HK-2 (cell line): ENCODE measurements at regions not wholly inside any gene's neighbourhood (a gene's known extent, or its start where the extent isn't known, plus 50 kb on each side); places are given as distances from the start of the nearest gene placed in this dataset.
A peak's percentile ranks its signal among the peaks of the same experiment; 100 is the strongest.

ENCODE experiments used
- DNase-seq: peaks from one replicate; pipeline ENCODE4 v3.0.0-alpha.2; 2018; ENCODE audit not compliant: unreplicated experiment

DNA sequence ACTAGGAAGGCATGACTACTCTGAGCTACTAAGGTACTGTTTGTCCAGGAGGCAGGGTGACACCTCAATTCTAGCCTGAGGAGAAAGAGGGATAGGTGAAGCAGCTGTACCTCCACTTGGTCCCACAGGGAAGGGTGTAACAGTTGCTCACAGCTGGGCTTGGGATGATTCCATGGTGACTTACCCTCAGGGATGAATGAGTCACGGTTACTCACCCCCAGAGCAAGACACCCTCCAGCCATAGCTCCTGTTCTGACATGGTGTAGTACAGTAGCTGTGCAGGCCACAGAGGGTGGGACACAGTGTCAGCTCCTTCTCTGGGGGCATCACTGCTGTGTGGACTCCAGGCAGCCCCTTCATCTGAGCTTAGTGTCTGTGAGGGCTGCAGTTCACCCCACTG, 868.6 kb upstream of the SEMA6D start:
- DNase-seq = peak; percentile 4

DNA sequence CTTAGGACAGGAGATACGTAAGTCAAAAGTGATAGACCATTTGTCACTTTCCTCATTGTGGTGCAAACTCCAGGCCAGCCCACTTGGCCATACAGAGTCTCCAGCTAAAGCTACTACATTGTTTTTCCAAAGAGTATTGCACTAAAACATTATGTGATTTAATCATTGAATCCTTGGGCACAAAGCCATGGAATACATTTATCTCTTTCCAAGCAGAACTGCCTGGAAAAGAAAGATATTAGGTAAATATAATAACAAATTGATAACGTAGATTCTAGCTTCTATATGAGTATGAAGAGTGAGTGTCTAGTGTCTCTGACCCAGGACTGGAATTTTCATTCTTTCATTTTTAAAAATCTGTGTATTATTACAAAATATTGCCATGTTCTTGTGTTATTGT, 863.7 kb upstream of the SEMA6D start:
- DNase-seq = no peak

DNA sequence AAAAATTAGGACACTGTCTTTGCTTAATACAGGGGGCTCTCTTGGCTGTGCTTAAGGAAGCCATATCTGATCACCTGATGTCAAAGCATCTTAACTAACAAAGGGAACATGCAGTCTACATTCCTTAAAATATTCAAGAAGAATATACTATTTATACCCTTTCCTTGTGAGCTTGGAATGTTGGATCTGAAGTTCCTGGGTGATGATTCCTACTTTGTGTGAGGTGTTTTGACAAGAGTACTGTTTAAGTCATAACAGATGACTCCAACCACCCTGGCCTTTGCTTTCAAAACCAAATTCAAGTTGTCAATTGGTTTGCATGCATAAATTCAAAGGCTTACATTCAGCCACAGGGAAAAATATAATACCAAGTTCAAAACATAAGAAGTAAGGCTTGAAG, 862.7 kb upstream of the SEMA6D start:
- DNase-seq = no peak

DNA sequence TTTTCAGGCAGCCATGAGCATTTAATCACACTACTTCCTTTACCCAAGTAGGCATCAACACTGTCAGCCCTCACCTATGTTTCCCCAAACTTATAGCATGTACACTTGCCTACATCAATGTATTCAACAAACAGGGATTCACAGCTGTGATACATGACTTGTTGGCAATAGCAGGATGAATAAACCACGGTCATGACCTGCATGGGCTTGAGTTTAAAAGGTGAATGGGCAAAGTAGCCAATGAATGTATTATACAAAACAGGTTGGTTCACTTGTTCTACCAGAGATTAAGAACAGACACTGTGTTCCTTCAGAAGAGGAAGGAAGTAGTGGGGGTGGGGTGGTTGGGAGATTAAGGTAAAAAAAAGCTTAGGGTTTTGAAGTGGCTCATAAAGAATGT, 861.9 kb upstream of the SEMA6D start:
- no peak for DNase-seq

DNA sequence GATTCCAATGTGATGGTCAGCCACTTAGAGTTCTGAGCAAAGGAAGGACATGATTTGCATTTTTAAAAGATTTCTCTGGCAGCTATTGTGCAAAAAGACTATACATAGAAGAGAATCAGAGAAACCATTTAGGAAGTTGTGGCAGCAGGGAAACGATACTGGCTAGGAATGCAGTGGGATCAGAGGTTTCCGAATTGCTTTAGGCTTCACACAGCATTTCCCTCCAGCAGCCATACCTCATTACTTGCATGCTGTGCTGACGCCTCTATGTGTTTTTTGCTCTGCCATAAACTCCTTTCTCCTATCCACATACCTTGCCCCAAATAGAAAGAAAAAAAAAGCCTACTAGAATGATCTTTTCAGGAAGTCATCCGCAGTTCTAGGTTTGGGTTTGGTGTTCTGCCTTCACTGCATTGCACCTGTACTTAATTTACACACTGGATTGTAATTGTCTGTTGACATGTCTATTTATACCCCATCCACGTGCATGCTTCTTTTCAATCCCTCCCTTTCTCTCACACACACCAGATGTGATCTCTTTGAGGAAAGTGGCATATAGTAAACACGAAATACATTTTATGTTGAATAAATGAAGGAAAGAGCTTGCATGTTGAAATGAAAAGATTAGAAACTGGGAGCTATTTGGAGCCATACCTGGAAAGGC, 860.3 kb upstream of the SEMA6D start:
- DNase-seq = no peak

DNA sequence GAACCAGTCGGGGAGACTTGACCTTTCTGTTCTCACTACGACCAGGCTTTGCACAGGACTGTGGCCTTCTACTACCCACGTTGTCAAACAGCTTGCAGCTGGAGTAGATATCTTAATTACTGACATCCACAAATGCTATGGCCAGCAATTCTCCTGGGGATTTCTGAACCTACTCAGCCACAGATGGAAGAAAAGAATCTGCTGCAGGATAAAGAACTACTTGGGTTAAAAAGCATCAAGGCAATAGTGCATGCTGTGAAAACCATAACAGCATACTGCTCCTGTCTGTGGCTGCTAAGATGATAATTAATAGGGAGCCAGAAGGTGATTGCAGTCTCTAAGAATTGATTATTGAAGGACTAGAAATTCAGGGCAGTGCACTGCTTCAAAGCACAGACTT, 859.2 kb upstream of the SEMA6D start:
- no peak for DNase-seq

DNA sequence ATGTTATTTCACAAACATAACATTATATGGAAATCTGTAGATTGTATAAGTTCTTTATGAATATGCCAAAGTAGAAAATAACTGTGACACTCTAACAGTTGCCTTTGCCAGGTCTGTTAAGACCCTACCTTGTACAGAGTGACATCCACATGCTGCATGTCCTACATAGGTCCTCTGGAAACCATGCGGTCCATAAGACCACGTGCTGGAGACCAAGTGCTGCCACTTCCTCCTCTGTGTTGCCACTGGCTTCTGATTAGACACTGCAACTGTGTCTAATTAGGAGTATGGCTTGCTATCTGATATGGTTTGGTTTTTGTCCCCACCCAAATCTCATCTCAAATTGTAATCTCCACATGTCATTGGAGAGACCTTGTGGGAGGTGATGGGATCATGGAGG, 855.5 kb upstream of the SEMA6D start:
- DNase-seq = no peak

DNA sequence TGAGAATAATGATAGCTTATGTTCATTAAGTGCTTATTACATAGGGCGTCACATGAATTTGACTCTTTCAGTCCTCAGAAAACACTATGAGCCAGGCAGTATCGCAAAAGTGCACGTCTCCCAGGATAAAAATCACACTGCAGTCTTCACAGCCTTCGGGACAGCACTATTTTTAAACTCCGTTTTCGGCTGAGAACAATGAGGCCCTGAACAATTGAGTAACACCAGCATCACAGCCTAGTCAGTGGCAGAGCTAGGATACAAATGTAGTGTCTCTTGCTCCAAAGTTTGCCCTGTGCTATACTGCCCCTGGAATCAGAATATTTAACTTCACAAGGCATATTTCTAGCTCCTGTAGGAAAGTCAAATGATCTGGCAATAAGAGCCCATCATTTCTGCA, 852.1 kb upstream of the SEMA6D start:
- no peak for DNase-seq

DNA sequence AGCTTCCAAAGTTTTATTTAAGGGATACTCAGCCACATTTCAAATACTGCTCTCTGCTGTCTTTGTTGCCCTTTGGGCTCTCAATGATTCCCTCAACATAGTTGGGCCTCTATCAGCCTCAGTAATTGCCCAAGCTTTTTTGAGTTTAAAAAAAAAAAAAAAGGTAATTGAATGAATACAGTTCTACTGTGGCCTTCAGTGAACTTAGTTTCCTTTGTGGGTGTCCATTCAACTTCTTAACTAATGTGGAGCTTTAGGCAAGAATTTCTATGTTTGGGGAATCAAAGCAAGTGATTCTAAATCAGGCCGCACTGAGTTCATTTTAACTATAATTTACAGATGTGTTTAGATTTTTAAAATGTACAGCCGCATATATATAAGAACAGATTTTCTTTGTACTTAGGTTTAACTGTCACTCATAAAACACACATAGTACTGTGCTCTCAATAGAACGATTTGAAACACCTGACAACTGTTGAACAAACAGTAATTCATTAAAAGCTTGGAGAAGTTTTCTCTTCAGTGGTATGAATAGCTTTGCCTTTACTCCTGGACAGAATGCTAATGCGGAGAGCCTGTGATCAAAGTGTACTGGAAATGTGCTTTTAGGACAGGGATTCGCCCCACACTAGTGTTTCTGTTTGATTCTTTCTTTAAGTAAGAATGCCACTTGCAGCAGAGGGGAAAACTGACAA, 844.9 kb upstream of the SEMA6D start:
- DNase-seq = no peak

DNA sequence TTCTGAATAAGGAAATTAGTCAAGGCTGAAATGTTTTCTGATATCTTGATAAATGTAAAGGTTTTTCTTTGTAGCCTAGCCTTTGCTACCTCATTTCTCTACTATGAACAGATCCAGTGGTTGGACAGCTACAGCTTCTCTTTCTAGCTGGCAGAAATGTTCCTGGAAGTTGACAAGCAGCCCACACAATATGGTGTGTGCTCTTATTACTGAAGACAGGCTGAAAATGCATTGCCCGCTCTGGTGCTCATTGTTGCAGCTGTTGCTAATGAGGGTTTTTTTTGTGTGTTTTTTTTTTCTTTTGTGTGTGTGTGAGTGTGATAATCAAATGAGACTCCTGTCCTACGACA, 844.3 kb upstream of the SEMA6D start:
- no peak for DNase-seq

DNA sequence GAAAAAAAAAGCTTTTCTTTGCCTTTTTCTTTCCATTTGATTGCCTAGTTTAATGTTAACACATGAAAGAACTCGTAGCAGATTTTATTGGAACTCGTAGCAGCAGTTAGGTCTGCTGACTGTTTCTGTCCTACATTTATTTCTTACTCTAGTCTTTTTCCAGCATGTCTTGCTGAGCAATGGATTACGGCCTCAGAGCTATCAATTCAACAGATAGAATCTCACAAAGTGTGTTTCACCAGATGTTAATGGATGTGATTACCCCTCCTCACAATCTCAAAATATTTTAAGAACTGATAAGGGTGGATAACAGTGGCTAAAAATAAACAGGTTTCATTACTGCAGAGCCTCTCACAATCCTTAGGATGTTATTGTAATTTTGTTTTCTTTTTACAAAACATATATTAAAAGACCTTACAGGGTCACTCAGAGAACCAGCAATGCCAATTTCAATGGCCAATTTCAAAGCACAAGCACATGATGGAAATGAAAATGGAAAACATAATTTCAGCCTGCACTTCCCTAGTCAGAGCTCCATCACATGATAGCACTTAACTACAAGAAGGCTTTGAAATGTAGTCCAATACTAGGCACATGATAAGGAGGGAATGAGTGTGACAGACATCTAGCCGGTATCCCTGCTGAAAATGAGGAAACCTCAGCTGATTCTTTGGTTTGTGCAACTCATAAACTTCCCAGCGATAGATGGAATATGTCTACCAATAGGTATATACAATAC, 838.1 kb upstream of the SEMA6D start:
- DNase-seq = no peak

DNA sequence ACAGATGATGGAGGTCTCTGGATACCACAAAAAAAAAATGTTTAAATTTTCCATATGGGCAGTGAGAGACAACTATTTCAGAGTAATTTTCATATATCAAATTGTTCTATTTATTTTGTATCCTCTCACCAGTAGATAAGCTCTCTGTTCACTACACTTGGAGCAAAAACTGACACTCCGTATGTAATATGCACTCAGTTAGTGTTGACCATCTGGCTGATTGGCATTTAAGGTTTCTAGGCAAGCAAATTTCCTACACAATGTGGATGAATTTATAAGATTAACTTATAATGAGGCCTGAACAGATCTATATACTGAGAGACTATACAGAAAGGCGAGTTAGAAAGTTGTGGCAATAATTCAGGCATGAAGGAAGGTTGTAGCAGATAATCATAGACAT, 836.5 kb upstream of the SEMA6D start:
- DNase-seq = no peak

DNA sequence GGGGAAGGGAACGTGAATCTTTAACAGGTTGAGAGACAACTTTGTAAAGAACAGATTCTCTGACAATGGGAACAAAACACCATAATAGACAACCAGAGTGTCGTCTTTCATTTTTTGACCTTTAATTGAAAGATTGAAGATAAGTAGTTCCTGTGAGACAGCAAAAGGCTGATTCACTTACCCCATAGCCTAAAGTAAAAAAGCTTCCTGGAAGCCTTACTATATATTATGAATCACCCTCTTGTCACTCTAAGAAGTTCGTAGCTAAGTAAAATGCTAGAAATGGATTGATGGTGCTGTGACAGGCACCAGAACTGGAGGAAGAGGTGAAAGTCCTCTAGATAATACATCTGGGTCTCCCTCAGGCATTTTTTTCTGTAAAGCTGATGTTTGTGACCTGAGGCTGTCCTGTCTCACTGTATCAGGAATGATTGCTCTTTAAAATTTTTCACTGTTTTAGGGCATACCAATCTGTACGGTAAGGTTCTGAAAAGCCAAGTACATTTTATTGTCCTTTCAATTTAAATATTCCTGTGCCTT, 824.6 kb upstream of the SEMA6D start:
- no peak for DNase-seq

DNA sequence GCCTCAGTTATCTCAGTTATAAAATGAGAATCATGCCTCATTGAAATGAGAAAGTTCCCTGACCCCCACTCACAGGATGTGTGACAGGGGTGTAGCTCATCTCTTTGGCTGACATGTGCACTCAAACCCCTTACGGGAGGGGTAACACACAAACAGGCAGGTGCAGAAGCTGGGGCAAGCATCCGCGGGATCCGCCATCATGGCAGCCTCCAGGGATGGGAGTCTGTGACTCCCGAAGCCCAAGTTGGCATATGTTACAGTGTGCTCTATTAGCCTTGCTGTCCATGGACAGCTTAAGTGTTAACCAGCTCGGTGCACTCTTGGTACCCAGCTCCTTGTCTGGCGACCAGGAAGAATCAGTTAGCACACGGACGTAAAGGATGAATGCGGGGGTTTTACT, 822.7 kb upstream of the SEMA6D start:
- no peak for DNase-seq

DNA sequence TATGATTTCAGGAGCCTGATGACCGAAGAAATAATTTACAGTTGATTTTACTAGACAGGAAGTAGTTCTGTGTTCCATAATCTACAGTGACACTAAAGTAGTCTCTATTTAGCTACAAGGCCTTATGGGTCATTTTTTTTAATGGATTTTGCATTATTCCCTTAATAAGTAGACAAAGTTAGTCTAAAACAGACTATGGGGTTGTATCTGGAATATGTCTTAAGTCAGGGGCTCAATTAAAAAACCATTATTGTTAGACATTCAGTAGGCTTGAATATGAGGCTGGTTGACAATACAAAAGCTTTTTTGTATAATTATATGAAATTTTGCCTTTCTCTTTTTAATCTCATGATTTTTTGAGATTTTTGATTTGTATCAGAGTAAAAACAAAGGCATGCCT, 820.0 kb upstream of the SEMA6D start:
- DNase-seq = no peak

DNA sequence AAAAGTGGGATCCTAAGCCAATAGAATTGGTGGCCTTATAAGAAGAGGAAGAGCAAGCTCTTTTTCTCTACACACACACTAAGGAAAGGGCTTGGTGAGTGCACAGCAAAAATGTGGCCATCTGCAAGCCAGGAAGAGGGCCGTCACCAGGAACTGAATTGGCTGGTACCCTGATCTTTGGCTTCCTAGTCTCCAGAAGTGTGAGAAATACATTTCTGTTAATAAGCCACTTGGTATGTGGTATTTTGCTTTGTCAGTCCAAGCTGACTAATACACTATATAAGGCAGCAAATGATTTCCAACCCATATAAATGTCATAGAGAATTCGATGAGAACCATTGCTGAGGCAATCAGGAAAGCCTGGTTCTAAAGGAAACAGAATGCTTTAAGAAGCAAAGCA, 816.3 kb upstream of the SEMA6D start:
- no peak for DNase-seq

DNA sequence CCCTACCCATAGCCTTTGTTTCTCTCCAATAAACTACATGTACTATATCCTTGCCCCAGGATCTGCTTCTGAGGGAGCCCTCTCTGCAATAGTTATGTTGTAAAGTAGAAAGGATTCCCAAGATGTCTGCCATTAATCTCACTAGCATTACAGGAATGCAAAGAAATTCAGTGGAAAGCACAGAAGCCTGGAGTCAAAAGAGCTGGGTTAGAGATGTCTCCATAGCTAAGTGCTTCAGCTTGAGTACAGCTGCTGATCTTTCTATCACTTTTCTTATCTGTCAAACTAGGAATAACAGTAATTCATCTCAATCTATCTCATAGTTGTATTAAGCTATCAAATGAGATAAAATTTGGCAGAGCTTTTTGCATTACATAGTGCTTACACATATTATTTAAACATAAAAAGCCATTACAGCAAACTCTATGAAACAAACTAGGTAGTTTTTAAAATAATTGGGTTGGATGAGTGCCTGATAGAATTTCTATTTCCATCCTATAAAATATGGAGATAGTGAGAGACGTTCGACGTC, 799.5 kb upstream of the SEMA6D start:
- DNase-seq = no peak

DNA sequence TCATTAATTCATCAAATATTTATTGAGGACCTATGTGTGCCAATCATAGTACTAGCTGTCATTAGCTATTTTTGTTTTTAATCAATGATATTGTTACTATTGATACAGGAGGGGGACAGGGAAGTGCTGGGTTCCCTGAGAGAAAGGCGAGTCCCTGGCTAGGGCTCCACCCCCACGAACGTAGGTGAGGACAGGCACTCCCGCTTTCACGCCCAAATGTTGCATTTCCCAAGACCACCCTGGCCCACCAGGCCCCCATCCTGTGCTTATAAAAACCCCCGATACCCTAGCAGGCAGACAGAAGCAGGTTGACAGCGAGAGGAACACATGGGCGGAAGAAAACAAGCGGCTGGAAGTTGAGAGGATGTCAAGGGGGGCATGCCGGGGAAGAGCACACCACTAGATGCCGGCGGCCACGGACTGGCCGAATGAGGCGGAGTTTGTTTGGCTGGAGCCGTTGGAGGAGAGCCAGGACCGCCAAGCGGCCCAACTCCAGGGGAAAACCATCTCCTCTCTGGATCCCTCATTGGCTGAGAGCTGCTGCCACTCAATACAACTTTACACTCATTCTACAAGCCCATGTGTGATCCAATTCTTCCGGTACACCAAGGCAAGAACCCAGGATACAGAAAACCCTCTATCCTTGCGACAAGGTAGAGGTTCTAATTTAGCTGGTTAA, 798.7 kb upstream of the SEMA6D start:
- no peak for DNase-seq

DNA sequence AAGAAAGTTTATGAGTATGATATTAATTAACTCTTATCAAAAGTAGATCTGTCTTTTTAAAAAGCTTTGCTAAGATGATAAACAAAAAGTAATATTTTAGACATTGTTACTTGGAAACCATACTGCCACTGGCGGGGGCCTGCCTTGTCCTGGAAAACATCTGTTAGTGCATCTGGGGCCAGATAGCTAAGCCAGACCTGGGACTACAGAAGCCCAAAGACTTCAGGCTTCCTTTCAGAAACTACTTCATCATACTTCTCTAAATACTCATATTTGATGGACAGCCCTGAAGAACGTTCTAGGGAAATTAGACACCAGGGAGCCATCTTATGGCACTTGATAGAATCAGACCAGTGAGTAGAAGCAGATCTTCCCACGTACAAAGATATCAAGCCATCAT, 795.4 kb upstream of the SEMA6D start:
- no peak for DNase-seq

DNA sequence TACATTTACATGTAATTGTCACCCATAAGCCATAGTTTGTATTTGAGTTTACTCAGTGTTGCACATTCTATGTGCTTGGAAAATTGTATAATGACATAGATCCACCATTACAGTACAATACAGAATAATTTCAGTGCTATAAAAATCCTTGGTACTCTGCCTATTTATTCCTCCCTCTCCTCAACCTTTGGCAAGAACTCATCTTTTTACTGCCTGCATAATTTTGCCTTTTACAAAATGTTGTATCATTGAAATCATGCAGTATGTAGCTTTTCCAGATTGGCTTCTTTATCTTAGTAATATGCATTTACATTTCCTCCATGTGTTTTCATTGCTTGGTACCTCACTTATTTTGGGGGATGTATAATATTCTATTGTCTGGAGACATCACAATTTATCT, 786.9 kb upstream of the SEMA6D start:
- no peak for DNase-seq

DNA sequence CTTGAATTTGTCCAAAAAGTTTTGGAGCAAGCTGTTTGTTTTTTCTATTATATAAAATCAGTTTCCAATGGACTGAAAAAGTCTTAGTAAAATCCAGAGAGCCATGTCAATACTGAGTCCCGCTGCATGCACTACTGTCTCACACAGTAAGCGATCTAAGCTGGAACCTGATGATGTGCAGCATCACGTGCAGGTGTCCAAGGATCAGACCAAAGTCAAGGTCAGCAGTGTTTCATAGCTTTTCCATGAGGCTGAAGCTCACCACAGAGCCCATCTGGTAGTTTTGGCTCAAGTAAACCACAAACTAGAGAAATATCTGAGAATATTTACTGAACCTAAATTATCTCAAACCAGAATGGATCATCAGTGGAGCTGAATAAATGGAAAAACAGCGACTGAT, 784.0 kb upstream of the SEMA6D start:
- DNase-seq = no peak

DNA sequence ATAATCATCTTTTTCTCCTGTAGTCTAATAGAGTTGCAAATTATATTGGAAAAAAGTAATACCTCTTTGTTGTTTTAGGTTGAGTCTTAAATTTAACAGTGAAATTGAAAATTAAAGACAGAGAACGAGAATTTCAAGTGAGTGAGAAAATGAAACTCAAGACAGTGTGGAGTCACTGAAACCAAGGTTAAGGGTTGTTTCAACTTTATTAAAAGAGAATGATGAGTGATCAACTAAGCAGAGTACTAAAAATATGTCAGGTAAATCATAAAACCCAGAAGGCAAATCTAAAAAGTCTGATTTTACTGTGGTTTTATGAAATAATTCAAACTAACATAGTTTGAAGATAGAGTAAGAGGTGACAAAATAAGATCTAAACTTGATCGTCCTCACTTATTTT, 782.5 kb upstream of the SEMA6D start:
- no peak for DNase-seq
